ENCODE measurements at regions not wholly inside any gene's neighbourhood (a gene's known extent, or its start where the extent isn't known, plus 50 kb on each side); places are given as distances from the start of the nearest gene placed in this dataset.

- no peak for DNase-seq
- H3K9me3 Mint-ChIP-seq (ENCODE audit: low read depth, unreplicated experiment), result peaks cover 5% of the 10 kb centered on the region
- no peak for TF ChIP-seq CTCF (IDR thresholded peaks at IDR 0.05; ENCODE audit: unreplicated experiment)
- H3K27ac Mint-ChIP-seq (ENCODE audit: unreplicated experiment), result no peak overlapping the region
- CTCF ChIA-PET, result no interaction called here
- no peak overlapping the region for H3K4me3 Mint-ChIP-seq (ENCODE audit: low read depth, unreplicated experiment)
- no peaks in the 10 kb centered on the region for H3K4me1 Mint-ChIP-seq (ENCODE audit: low read depth, unreplicated experiment)
- intact Hi-C loops (cut with micrococcal nuclease; ENCODE audit: unreplicated experiment), result no loop called here
- H3K36me3 Mint-ChIP-seq (ENCODE audit: insufficient read depth, unreplicated experiment), result no peaks in the 10 kb centered on the region
- no TSS peak for BruUV-seq (replicated peaks)
- no peaks in the 10 kb centered on the region for H3K27me3 Mint-ChIP-seq (ENCODE audit: unreplicated experiment)
These were observed 305.9 kb downstream of the AJAP1 start for GRCh38 chr1:4960336-4960735.

- H3K4me3 Mint-ChIP-seq (ENCODE audit: low read depth, unreplicated experiment), result no peak overlapping the region
- CTCF ChIA-PET, result no interaction called here
- H3K27ac Mint-ChIP-seq (ENCODE audit: unreplicated experiment), result no peak overlapping the region
- H3K36me3 Mint-ChIP-seq (ENCODE audit: insufficient read depth, unreplicated experiment), result no peaks in the 10 kb centered on the region
- H3K4me1 Mint-ChIP-seq (ENCODE audit: low read depth, unreplicated experiment), result no peaks in the 10 kb centered on the region
- DNase-seq, result no peak
- no TSS peak for BruUV-seq (replicated peaks)
- TF ChIP-seq CTCF (IDR thresholded peaks at IDR 0.05; ENCODE audit: unreplicated experiment), result no peak
- intact Hi-C loops (cut with micrococcal nuclease; ENCODE audit: unreplicated experiment), result no loop called here
- peaks cover 4% of the 10 kb centered on the region for H3K9me3 Mint-ChIP-seq (ENCODE audit: low read depth, unreplicated experiment)
- H3K27me3 Mint-ChIP-seq (ENCODE audit: unreplicated experiment), result no peaks in the 10 kb centered on the region
These were observed 304.8 kb downstream of the AJAP1 start for GRCh38 chr1:4959216-4959615.

- TF ChIP-seq CTCF (IDR thresholded peaks at IDR 0.05; ENCODE audit: unreplicated experiment), result no peak
- no peaks in the 10 kb centered on the region for H3K27me3 Mint-ChIP-seq (ENCODE audit: unreplicated experiment)
- no peaks in the 10 kb centered on the region for H3K36me3 Mint-ChIP-seq (ENCODE audit: insufficient read depth, unreplicated experiment)
- no peaks in the 10 kb centered on the region for H3K4me1 Mint-ChIP-seq (ENCODE audit: low read depth, unreplicated experiment)
- H3K9me3 Mint-ChIP-seq (ENCODE audit: low read depth, unreplicated experiment), result peaks cover 6% of the 10 kb centered on the region
- BruUV-seq (replicated peaks), result no TSS peak
- CTCF ChIA-PET, result no interaction called here
- DNase-seq, result no peak
- H3K27ac Mint-ChIP-seq (ENCODE audit: unreplicated experiment), result no peak overlapping the region
- intact Hi-C loops (cut with micrococcal nuclease; ENCODE audit: unreplicated experiment), result no loop called here
- no peak overlapping the region for H3K4me3 Mint-ChIP-seq (ENCODE audit: low read depth, unreplicated experiment)
These were observed 302.6 kb downstream of the AJAP1 start for GRCh38 chr1:4957027-4957426.

- H3K27ac Mint-ChIP-seq (ENCODE audit: unreplicated experiment), result no peak overlapping the region
- CTCF ChIA-PET, result no interaction called here
- H3K9me3 Mint-ChIP-seq (ENCODE audit: low read depth, unreplicated experiment), result peaks cover 7% of the 10 kb centered on the region
- intact Hi-C loops (cut with micrococcal nuclease; ENCODE audit: unreplicated experiment), result no loop called here
- no peak for DNase-seq
- no peak overlapping the region for H3K4me3 Mint-ChIP-seq (ENCODE audit: low read depth, unreplicated experiment)
- BruUV-seq (replicated peaks), result no TSS peak
- no peaks in the 10 kb centered on the region for H3K27me3 Mint-ChIP-seq (ENCODE audit: unreplicated experiment)
- TF ChIP-seq CTCF (IDR thresholded peaks at IDR 0.05; ENCODE audit: unreplicated experiment), result no peak
- H3K36me3 Mint-ChIP-seq (ENCODE audit: insufficient read depth, unreplicated experiment), result no peaks in the 10 kb centered on the region
- no peaks in the 10 kb centered on the region for H3K4me1 Mint-ChIP-seq (ENCODE audit: low read depth, unreplicated experiment)
These were observed 300.0 kb downstream of the AJAP1 start for GRCh38 chr1:4954392-4954791.

- no peak for DNase-seq
- Mint-ChIP-seq H3K4me3 (ENCODE audit: low read depth, unreplicated experiment) (no peak overlapping the region), H3K27ac (ENCODE audit: unreplicated experiment) (no peak overlapping the region), H3K4me1 (ENCODE audit: low read depth, unreplicated experiment) (no peaks in the 10 kb centered on the region), H3K27me3 (ENCODE audit: unreplicated experiment) (no peaks in the 10 kb centered on the region), H3K9me3 (ENCODE audit: low read depth, unreplicated experiment) (peaks cover 7% of the 10 kb centered on the region), H3K36me3 (ENCODE audit: insufficient read depth, unreplicated experiment) (no peaks in the 10 kb centered on the region)
- intact Hi-C loops (cut with micrococcal nuclease; ENCODE audit: unreplicated experiment), result no loop called here
- BruUV-seq (replicated peaks), result no TSS peak
- CTCF ChIA-PET, result no interaction called here
- TF ChIP-seq CTCF (IDR thresholded peaks at IDR 0.05; ENCODE audit: unreplicated experiment), result no peak
These were observed 297.2 kb downstream of the AJAP1 start for GRCh38 chr1:4951601-4952000.
